Amygdala (tissue), 56 donors: ENCODE measurements at regions not wholly inside any gene's neighbourhood (a gene's known extent, or its start where the extent isn't known, plus 50 kb on each side); places are given as distances from the start of the nearest gene placed in this dataset.
A peak's percentile ranks its signal among the peaks of the same experiment; 100 is the strongest.

ENCODE experiments used
- DNase-seq, 56 donors: peaks; one replicate each; lab custom pipeline; 2025; lab: John Stamatoyannopoulos, UW

- DNase-seq: no peak
These were observed 138.9 kb upstream of the ASB18 start for GRCh38 chr2:236403125-236403524.

- DNase-seq: no peak
These were observed 139.6 kb upstream of the ASB18 start for GRCh38 chr2:236403811-236404210.

DNA sequence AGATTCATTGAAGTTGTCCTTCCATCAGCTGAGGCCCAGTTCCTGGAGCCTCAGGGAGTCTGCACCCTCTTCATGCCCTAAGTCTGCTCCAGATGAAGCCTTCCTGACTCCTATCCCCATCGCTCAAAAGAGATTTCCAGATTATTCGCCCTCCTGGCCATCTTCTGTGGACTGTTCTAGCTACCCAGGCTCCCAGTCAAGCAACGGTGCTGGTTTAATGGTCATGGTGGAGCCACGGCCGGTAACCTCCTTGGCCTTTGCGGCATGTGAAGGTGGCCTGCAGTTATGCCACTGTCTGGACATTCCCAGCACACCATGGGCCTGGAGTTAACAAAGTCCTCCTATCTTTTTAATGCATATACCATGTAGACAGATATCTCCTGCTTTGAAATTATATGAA is 140.1 kb upstream of the ASB18 start:
- DNase-seq: no peak

DNA sequence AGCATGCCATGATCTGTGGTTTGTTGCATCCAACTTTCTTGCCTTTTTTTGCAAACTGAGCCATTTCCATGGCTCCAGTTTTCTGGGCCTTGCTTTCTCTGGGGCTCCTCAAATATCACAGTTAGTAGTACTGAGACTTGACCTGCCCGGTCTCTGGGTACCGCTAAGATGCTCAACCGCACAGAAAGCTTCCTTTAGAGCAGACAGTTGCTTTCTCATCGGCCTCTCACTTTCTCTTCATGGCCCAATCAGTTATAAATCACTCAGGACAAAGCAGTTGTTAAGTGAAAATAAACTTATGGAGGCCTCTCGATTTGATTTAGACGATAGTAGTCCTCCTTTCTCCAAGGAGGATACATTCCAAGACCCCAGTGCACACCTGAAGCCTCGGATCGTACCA is 141.2 kb upstream of the ASB18 start:
- DNase-seq: no peak

DNA sequence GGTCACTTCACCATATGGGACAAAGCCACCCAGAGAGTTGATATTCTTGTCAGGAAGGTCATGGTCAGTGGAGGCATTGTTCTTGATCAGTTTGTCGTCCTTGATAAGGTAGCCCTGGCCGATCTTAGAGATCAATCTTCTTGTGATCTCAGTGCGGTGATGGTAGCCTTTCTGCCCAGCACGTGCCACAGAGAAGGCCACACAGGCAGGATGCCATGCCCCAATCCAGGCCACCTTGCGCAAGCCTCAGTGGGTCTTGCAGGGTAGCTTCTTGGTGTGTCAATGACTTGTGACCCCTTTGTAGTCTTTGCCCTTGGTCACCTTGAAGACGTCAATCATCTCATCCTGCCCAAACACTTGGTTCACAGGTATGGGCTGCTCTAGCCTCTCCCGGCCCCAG is 143.9 kb upstream of the ASB18 start:
- no peak for DNase-seq

GRCh38 chr2:236408786-236409185 is 144.6 kb upstream of the ASB18 start:
- DNase-seq: no peak

DNA sequence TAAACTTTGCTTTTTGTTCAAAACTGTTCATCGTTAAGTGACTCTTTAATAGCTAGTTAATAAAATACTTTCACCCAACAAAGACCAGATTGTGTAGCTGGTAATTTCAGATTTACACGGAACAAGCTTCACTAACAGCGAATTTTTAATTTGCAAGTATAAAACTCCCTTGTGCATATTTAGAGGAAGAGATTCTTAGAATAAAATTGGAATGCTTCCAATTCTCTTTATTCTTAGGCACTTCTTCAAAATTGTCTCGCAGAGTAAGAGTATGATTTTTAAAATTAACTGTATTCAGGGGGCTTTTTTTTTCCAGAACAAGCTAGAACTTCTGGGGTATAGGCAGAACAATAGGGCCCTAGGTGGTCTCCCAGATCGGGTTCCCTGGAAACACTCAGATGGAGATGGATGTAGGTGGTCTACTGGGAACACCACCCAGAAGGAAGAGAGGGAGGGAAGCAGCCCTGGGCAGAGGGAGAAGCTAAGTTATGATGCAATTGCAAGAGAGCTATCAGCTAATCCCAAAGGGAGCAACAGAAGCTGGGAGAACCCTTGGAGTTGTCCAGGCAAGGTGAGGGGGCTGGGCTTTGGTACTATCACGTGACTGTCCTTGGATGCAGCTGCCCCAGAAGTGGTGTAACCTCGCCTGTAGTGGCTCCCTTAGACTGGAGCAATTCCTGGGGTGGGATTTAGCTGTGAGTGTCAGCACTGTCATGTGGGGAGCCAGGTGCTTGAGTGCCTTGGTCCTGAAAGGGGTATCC is 151.7 kb upstream of the ASB18 start:
- no peak for DNase-seq

DNA sequence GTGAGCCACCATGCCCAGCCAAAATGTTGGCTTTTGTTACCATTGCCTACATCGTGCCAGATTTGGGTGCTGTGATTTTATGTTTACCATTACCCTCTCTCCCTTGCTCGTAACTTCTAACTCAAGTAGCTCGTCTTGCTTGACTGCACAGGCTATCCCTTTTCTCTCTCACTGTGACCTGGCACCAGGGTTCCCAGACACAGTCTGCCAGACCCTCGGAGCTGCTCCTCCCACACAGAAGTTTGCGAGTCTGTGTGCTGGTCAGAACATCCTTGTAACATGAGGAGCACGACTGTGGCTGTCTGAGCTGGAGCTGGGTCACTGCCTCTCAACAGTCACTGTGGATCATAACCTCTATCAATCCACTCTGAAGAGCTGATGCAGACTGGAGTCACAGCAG is 152.5 kb upstream of the ACKR3 start:
- no peak for DNase-seq

DNA sequence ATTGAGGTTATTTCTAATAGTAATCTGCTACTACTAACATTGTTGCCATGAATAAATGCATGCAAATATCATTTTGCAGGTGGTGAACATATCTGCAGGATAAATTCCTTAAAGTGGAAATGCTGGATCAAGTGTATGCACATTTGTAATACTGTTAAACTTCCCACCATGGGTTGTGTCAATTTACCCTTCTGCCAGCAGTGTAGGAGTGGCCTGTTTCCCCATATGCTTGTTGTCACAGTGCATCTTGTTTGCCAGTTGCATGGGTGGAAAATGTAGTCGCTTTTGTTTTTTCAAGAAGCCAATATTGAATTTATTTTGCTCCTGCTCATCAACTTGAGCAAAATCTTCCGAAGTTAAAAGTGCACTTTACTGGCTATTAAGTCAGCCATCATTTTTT is 139.0 kb upstream of the ACKR3 start:
- DNase-seq: no peak

DNA sequence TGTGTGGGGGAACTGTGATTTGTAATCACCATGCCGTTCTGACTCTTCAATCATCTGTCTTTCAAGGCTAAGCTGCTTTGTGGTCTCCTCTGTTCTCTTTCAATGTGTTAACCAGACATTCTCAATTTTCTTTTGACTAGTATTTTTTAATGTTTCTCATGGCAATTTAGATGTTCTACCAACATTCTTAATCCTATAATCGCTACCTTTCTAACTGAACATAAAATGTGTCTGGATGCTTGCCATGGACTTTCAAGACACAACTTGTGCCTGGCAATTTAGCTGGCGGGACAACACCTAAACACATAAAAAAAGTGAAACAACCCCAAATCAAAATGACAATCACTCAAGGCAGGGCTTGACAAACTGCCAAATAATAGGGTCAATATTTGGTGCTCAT is 135.0 kb upstream of the ACKR3 start:
- DNase-seq: no peak

DNA sequence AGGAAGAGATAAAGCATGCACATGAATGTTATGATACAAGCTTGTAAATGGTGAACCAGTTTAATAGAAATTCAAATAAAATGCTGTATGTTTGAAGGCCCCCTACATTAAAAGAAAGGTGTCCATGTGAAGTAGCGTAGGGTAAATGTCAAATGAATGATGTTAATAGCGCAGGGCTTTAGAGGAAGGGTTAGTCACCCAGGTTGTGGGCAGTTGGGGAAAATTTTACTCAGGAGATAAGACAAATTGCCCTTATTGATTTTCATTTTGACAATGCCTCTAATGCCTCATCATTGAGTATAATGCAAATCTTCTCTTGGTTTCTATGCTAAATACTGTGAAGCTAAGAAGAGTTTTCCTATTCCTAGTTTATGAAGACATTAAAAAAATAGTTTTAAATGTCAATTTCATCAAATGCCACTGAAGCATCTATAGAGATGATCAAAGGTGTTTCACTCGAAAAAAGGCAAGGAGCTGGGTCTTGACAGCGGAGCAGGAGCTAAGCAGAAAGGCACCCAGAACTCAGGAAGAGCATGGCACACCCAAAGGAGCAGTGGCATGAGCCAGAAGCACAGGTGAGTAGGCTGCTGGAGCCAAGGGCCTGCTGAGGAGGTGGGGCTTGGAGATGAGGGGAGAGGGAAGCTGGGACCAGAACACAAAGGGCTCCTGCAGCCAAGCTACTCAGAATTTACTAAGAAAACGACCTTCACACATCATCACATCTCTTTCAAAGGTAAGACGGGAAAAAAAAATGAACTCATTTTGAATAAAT is 129.3 kb upstream of the ACKR3 start:
- DNase-seq: no peak

DNA sequence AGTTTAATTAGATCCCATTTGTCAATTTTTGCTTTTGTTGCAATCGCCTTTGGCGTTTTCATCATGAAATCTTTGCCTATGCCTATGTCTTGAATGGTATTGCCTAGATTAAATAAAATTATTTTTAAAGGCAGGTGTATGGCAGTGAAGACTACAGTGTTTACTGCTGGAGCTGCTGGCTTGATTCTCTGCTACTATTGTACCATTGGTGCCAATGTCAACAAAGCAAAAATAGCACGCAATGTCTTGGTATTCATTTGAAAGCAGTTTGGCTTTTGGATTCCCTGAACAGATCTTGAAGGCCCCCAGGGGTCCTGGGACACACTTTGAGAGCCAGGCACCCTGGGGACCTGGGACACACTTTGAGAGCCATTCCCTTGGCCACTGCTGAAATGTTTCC is 125.4 kb upstream of the ACKR3 start:
- DNase-seq: no peak

- DNase-seq: no peak
These were observed 123.9 kb upstream of the ACKR3 start for GRCh38 chr2:236445678-236446077.

GRCh38 chr2:236446521-236446920 is 123.1 kb upstream of the ACKR3 start:
- DNase-seq: no peak

DNA sequence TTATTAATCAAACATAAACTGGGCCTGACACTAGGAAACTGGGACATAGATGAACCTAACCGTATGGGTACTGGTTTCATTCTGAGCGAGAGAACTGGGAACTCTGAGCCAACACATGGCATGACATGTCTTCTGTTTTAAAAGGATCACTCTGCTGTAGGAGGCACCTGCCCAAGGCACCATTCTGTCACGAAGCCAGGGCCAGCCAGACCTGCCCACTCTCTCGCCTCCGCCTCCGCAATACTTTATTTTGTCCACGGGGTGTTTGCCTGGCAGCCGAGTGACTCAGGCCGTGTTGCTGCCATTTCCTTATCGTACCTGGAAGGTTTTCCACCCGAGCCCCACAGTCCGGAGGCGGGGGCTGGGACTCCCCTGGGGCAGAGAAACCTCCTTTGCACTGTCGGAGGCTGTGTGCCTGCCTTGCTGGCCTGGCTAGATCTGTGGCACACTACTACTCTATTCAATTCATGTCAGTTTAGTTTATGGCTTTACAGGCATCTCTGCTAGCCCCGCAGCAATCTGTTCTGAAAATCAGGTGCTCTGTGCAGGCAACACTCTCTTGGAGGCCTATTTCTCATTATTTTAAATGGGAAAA is 120.4 kb upstream of the ACKR3 start:
- DNase-seq: no peak

GRCh38 chr2:236452238-236452637 is 117.4 kb upstream of the ACKR3 start:
- DNase-seq: no peak

GRCh38 chr2:236454076-236454475 is 115.5 kb upstream of the ACKR3 start:
- no peak for DNase-seq

DNA sequence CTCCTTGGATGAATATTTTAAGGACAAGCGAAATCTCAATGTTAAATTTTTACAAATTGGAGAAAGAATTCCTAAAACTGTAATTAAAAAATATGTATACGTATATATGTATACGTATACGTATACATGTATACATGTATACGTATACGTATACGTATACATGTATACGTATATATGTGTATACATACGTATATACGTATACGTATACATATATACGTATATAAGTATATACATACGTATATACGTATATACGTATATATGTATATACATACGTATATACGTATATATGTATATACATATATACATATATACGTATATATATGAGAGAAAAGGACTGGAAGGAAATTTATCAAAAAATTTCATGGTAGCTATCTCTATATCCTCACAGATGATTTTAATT is 110.2 kb upstream of the ACKR3 start:
- DNase-seq: no peak

- DNase-seq: no peak
These were observed 105.5 kb upstream of the ACKR3 start for GRCh38 chr2:236464140-236464539.

DNA sequence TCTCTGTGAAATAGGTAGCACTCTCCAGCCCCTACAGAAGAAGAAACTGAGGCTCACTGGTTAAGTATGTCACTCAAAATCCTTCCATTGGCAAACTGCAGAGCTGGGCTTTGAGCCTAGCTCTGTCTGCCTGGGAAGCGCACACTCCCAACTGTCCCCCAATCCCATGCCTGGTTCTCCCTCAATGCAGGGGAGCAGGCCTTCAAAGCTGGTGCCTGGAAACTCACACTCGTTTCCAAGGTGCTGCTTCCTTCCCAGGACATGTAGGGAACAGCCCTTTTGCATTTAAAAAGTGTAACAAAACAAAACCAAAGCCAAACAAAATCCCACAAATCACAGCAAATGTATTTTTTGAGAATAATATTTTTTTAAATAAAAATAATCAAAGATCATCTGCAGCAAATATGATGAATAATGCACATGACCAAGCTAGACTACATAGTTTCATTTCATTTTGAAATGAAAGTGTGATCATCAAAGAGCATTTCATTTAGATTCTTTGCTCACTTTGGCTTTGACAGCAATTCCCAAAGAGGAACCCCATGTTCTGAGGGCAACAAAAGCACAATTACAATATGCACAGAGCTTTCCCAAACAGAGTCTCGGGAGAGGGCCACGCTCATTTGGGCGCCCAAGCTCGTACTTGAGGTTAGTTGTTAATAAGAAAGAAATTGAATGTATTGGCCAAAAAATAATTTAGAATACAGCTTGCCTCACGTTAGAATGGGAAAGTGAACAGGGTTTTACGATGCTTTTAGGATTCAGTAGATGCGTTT is 96.7 kb upstream of the ACKR3 start:
- peak in 15 of 56 donors; percentile 6 to 64 (median 33) for DNase-seq

- DNase-seq: no peak
These were observed 95.9 kb upstream of the ACKR3 start for GRCh38 chr2:236473691-236474090.
